ENCODE measurements at regions not wholly inside any gene's neighbourhood (a gene's known extent, or its start where the extent isn't known, plus 50 kb on each side); places are given as distances from the start of the nearest gene placed in this dataset.

- Histone ChIP-seq H3K9ac (ENCODE audit: low read length) (no peak overlapping the region), H3K4me3 (ENCODE audit: low read length) (no peak overlapping the region), H3K27me3 (ENCODE audit: control insufficient read depth, insufficient read depth, low read length) (no peaks in the 10 kb centered on the region), H3K9me3 (ENCODE audit: control insufficient read depth, low read length) (no peaks in the 10 kb centered on the region), H3K36me3 (ENCODE audit: control insufficient read depth, insufficient read depth, low read length) (no peaks in the 10 kb centered on the region), H3K4me1 (ENCODE audit: control insufficient read depth, insufficient read depth, low read length) (no peaks in the 10 kb centered on the region)
Observed at GRCh38 chr10:35758076-35758475, 116.0 kb upstream of the FZD8 start.

DNA sequence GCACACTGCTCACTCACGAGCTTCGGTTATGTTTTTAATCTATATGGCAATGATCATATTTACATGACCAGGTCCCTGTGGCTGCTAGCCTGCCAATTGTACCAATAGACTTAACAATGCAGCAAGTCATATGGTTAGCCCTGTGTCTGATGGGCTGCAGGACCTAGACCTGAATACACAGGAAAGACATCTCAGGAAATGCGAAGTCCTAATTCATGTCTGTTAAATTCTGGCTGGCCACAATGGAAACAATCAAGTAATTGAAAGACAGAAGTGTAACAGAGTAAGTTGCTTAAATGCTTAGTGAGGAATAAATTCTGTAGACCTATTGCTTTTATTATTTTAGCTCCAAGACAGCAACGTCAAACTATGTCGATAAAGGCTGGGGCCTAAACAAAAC is 112.4 kb upstream of the FZD8 start:
- H3K36me3 ChIP-seq (ENCODE audit: control insufficient read depth, insufficient read depth, low read length): no peaks in the 10 kb centered on the region
- no peaks in the 10 kb centered on the region for H3K4me1 ChIP-seq (ENCODE audit: control insufficient read depth, insufficient read depth, low read length)
- H3K9ac ChIP-seq (ENCODE audit: low read length): no peak overlapping the region
- no peaks in the 10 kb centered on the region for H3K27me3 ChIP-seq (ENCODE audit: control insufficient read depth, insufficient read depth, low read length)
- no peaks in the 10 kb centered on the region for H3K9me3 ChIP-seq (ENCODE audit: control insufficient read depth, low read length)
- no peak overlapping the region for H3K4me3 ChIP-seq (ENCODE audit: low read length)

DNA sequence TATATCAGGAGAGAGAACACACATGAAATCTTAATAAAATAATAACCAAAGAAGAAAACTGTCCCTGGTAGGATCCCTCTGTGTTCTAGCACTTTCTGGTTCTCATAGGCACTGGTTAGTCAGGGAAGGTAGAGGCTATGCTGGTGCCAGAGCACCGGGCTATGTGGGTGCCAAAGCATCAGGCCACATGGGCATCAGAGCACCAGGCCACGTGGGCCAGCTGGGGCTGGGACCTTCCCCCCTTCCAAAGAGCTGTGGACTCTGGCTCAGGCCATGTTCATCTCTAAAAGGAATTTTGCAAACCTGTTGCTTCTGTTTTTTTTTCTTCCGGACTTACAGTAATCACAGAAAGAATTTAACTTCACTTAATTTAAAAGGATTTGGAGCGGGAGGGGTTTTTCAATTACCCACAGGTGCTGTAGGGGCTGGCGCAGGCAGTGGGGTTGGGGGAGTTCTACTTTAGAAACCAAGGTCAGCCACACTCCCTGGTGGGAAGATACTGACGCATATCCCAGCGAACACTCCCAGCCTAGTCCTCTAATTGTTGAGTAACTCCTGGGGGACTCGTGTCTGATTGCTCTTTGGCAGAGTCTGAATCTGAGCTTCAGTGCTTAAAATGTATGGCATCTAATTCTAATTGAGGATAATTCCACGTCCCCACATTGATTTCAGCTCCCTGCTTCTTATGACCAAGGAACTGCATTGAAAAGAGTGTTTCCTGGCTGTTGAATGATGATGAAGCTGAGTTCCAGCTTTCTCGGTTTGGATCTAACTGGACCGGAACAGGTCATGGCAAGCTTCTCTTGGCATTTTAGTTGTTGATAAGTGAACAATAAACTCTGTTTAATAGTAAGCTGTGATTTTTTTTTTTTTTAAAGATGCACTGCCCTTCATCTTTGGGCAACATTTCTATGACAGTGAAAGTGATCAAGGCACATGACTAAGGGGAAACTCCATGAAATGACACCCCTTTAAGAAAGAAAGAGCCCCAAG is 110.7 kb upstream of the FZD8 start:
- no peaks in the 10 kb centered on the region for H3K9me3 ChIP-seq (ENCODE audit: control insufficient read depth, low read length)
- H3K9ac ChIP-seq (ENCODE audit: low read length): no peak overlapping the region
- no peaks in the 10 kb centered on the region for H3K4me1 ChIP-seq (ENCODE audit: control insufficient read depth, insufficient read depth, low read length)
- H3K27me3 ChIP-seq (ENCODE audit: control insufficient read depth, insufficient read depth, low read length): no peaks in the 10 kb centered on the region
- no peak overlapping the region for H3K4me3 ChIP-seq (ENCODE audit: low read length)
- no peaks in the 10 kb centered on the region for H3K36me3 ChIP-seq (ENCODE audit: control insufficient read depth, insufficient read depth, low read length)

- no peak overlapping the region for H3K4me3 ChIP-seq (ENCODE audit: low read length)
- H3K9me3 ChIP-seq (ENCODE audit: control insufficient read depth, low read length): no peaks in the 10 kb centered on the region
- no peak overlapping the region for H3K9ac ChIP-seq (ENCODE audit: low read length)
- no peaks in the 10 kb centered on the region for H3K27me3 ChIP-seq (ENCODE audit: control insufficient read depth, insufficient read depth, low read length)
- H3K36me3 ChIP-seq (ENCODE audit: control insufficient read depth, insufficient read depth, low read length): no peaks in the 10 kb centered on the region
- H3K4me1 ChIP-seq (ENCODE audit: control insufficient read depth, insufficient read depth, low read length): no peaks in the 10 kb centered on the region
Observed at GRCh38 chr10:35751347-35751746, 109.3 kb upstream of the FZD8 start.

GRCh38 chr10:35749230-35749629 is 107.1 kb upstream of the FZD8 start:
- H3K27me3 ChIP-seq (ENCODE audit: control insufficient read depth, insufficient read depth, low read length): no peaks in the 10 kb centered on the region

DNA sequence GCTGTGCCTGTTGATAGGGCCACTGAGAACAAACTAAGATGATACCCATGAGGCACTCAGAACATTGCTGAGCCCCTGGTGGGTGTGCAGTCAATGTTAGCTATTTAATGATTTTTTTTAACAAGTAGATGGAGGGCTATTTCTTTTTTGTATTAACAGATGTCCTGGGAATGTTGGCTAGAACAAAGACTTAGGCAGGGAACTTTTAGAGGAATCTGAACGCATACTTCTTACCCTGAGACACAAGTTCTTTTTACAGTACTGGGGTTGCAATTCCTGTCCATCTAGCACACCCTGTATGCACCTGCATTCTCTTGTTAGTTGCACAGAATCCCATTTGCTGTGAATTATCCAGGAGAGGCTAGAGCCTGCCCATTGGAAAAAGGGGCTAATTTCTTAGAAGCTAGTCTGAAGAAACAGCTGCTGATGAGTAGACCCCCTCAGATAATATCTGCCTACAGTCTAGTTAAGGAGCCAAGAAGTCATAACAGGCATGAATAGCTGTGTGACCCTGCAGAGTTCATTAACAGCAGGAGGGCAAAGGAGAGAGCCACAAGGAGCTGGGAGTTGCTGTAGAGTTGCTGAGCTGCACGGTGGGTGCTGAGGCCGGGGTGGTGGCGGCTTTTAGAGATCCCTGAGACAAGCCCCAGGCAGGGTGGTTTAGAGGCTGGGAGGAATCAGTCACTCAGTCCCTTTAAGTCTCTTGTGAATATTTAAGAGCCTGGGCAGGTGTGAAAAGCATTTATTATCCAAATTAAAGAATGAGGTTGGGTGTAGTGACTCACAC is 103.7 kb upstream of the FZD8 start:
- Histone ChIP-seq H3K9me3 (ENCODE audit: control insufficient read depth, low read length) (no peaks in the 10 kb centered on the region), H3K36me3 (ENCODE audit: control insufficient read depth, insufficient read depth, low read length) (no peaks in the 10 kb centered on the region), H3K9ac (ENCODE audit: low read length) (no peak overlapping the region), H3K27me3 (ENCODE audit: control insufficient read depth, insufficient read depth, low read length) (no peaks in the 10 kb centered on the region), H3K4me1 (ENCODE audit: control insufficient read depth, insufficient read depth, low read length) (no peaks in the 10 kb centered on the region), H3K4me3 (ENCODE audit: low read length) (no peak overlapping the region)

More at GRCh38 chr10:35749230-35749629, 107.1 kb upstream of the FZD8 start:
- Histone ChIP-seq H3K36me3 (ENCODE audit: control insufficient read depth, insufficient read depth, low read length) (no peaks in the 10 kb centered on the region), H3K4me3 (ENCODE audit: low read length) (no peak overlapping the region), H3K4me1 (ENCODE audit: control insufficient read depth, insufficient read depth, low read length) (no peaks in the 10 kb centered on the region), H3K9me3 (ENCODE audit: control insufficient read depth, low read length) (no peaks in the 10 kb centered on the region), H3K9ac (ENCODE audit: low read length) (no peak overlapping the region)

DNA sequence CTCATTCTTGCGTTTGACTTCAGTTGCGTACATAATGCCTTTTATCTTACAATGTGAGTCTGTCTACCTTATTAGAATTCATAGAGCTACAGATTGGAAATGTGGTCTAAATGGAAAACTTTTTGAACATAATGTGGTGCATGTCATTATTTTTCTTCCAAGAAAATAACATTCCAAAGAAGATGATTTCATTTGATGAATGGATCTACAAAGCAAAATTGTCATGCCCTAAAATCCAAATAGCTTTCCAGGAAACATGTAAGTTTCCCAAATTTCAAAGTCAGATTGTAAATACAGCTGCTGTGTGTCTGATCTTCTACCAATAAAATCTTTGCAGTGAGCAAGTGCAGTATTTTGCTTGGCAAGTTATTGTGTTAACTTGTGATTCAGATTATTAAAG is 101.8 kb upstream of the FZD8 start:
- no peak overlapping the region for H3K4me3 ChIP-seq (ENCODE audit: low read length)
- no peaks in the 10 kb centered on the region for H3K4me1 ChIP-seq (ENCODE audit: control insufficient read depth, insufficient read depth, low read length)
- H3K9ac ChIP-seq (ENCODE audit: low read length): no peak overlapping the region
- H3K27me3 ChIP-seq (ENCODE audit: control insufficient read depth, insufficient read depth, low read length): no peaks in the 10 kb centered on the region
- H3K9me3 ChIP-seq (ENCODE audit: control insufficient read depth, low read length): no peaks in the 10 kb centered on the region
- H3K36me3 ChIP-seq (ENCODE audit: control insufficient read depth, insufficient read depth, low read length): no peaks in the 10 kb centered on the region

DNA sequence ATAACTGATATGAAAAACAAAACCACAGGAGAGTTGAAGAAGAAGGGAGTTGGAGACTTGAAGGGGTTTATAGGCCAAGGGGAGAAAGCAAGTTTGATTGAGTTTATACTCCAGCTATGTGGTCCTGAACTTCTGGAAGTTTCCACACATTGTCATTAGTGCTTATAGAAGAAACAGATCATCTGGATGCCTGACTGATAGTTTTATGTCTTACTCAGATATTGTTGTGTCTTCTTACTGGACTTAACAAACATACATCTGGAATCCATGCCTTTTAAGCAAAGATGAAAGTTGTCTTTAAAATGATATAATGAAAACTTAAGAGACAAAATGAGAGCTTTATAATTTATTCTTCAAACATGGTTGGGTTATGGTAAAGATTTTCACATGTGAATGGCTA is 101.3 kb upstream of the FZD8 start:
- H3K4me1 ChIP-seq (ENCODE audit: control insufficient read depth, insufficient read depth, low read length): no peaks in the 10 kb centered on the region
- H3K9ac ChIP-seq (ENCODE audit: low read length): no peak overlapping the region
- H3K27me3 ChIP-seq (ENCODE audit: control insufficient read depth, insufficient read depth, low read length): no peaks in the 10 kb centered on the region
- H3K36me3 ChIP-seq (ENCODE audit: control insufficient read depth, insufficient read depth, low read length): no peaks in the 10 kb centered on the region
- H3K9me3 ChIP-seq (ENCODE audit: control insufficient read depth, low read length): no peaks in the 10 kb centered on the region
- H3K4me3 ChIP-seq (ENCODE audit: low read length): no peak overlapping the region

DNA sequence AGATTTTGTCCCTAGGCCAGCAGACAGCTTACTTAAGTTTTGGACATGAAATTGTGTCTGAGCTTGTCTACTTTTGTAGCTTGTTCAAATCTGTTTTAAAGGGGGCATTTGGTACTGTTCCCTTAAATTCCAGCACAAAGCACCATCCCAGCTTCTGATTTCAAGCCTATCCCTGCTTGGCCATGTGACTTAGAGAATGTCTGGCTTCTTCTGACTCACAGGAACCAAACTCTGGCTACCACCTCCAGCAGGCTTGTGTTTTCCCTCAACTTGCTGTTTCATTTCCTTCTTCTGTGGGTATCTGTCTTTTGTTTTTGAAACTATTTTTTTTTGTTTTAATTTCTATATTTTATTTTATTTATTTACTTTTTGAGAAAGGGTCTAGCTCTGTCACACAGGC is 97.9 kb upstream of the FZD8 start:
- H3K9me3 ChIP-seq (ENCODE audit: control insufficient read depth, low read length): no peaks in the 10 kb centered on the region
- no peaks in the 10 kb centered on the region for H3K27me3 ChIP-seq (ENCODE audit: control insufficient read depth, insufficient read depth, low read length)
- H3K9ac ChIP-seq (ENCODE audit: low read length): no peak overlapping the region
- H3K4me1 ChIP-seq (ENCODE audit: control insufficient read depth, insufficient read depth, low read length): no peaks in the 10 kb centered on the region
- H3K4me3 ChIP-seq (ENCODE audit: low read length): no peak overlapping the region
- no peaks in the 10 kb centered on the region for H3K36me3 ChIP-seq (ENCODE audit: control insufficient read depth, insufficient read depth, low read length)

- H3K9ac ChIP-seq (ENCODE audit: low read length): no peak overlapping the region
- H3K36me3 ChIP-seq (ENCODE audit: control insufficient read depth, insufficient read depth, low read length): no peaks in the 10 kb centered on the region
- no peaks in the 10 kb centered on the region for H3K4me1 ChIP-seq (ENCODE audit: control insufficient read depth, insufficient read depth, low read length)
- no peaks in the 10 kb centered on the region for H3K27me3 ChIP-seq (ENCODE audit: control insufficient read depth, insufficient read depth, low read length)
- no peak overlapping the region for H3K4me3 ChIP-seq (ENCODE audit: low read length)
- H3K9me3 ChIP-seq (ENCODE audit: control insufficient read depth, low read length): no peaks in the 10 kb centered on the region
Observed at GRCh38 chr10:35735412-35735811, 93.3 kb upstream of the FZD8 start.

DNA sequence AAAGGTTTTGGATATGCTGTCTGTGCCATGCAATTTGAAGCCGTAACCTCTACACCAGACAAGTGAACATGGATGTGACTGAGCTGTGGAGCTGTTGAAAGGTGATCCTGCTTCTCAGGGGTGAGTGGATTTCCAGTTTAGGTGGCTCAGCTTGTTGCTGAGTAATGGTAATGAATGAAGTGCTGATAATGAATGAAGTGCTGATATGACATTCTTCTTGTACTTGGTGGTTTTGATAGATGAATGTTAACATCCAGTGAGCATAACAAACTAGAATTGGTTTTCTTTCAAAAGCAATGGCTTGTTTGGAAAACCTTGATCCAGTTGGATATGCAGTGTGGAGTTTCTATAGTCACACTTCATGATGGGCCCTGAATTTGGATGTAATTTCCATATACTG is 89.7 kb upstream of the FZD8 start:
- H3K9ac ChIP-seq (ENCODE audit: low read length): no peak overlapping the region
- H3K36me3 ChIP-seq (ENCODE audit: control insufficient read depth, insufficient read depth, low read length): no peaks in the 10 kb centered on the region
- H3K4me3 ChIP-seq (ENCODE audit: low read length): no peak overlapping the region
- H3K4me1 ChIP-seq (ENCODE audit: control insufficient read depth, insufficient read depth, low read length): no peaks in the 10 kb centered on the region
- H3K27me3 ChIP-seq (ENCODE audit: control insufficient read depth, insufficient read depth, low read length): no peaks in the 10 kb centered on the region
- H3K9me3 ChIP-seq (ENCODE audit: control insufficient read depth, low read length): no peaks in the 10 kb centered on the region

DNA sequence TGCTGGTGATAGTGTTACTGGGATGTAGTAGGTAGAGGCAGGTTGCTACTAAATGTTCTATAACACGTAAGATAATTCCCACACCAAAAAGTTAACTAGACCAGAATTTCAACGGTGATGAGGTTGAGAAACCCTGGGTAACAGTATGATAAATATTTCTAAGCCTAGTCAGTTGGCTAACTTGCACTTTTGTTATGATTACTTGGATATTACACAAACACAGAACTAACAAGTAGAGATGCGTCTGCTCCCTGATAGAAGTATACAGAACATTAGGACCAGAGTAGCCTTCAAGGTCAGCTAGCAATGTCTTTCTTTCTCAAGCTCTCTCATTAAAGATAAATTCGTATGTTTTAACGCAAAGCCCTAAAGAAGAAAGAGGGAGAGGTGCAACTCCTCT is 86.2 kb upstream of the FZD8 start:
- no peaks in the 10 kb centered on the region for H3K4me1 ChIP-seq (ENCODE audit: control insufficient read depth, insufficient read depth, low read length)
- H3K9me3 ChIP-seq (ENCODE audit: control insufficient read depth, low read length): no peaks in the 10 kb centered on the region
- H3K4me3 ChIP-seq (ENCODE audit: low read length): no peak overlapping the region
- no peaks in the 10 kb centered on the region for H3K36me3 ChIP-seq (ENCODE audit: control insufficient read depth, insufficient read depth, low read length)
- no peaks in the 10 kb centered on the region for H3K27me3 ChIP-seq (ENCODE audit: control insufficient read depth, insufficient read depth, low read length)
- H3K9ac ChIP-seq (ENCODE audit: low read length): no peak overlapping the region
